Activated CD4-positive, alpha-beta T cell treated with anti-CD3 and anti-CD28 coated beads, Interleukin-2, Interleukin-6, amounts not matched to agents 100 ng/mL and 50 ng/mL, durations not matched to agents 16 hours and 8 hours (primary cell): ENCODE measurements at regions not wholly inside any gene's neighbourhood (a gene's known extent, or its start where the extent isn't known, plus 50 kb on each side); places are given as distances from the start of the nearest gene placed in this dataset.
"Not testable (repeated sequence)": the region's sequence is repeated elsewhere in the genome, so short reads cannot be mapped to it uniquely, and the experiment has no call there.

ENCODE experiments used
- DNase-seq: peaks from one replicate; pipeline ENCODE4 v3.0.0-alpha.2; 2020

GRCh38 chr7:119745280-119745679 lies 527.7 kb upstream of the KCND2 start:
- DNase-seq: not testable (repeated sequence)

- no peak for DNase-seq
Measured at GRCh38 chr7:119748251-119748860, 524.6 kb upstream of the KCND2 start.

GRCh38 chr7:119748991-119749390 lies 524.0 kb upstream of the KCND2 start:
- no peak for DNase-seq

GRCh38 chr7:119756687-119757086 lies 516.3 kb upstream of the KCND2 start:
- DNase-seq: no peak

- no peak for DNase-seq
Measured at GRCh38 chr7:119758254-119758653, 514.7 kb upstream of the KCND2 start.

- no peak for DNase-seq
Measured at GRCh38 chr7:119761776-119762175, 511.2 kb upstream of the KCND2 start.

GRCh38 chr7:119782286-119782685 lies 490.7 kb upstream of the KCND2 start:
- no peak for DNase-seq

GRCh38 chr7:119783799-119784198 lies 489.2 kb upstream of the KCND2 start:
- no peak for DNase-seq

GRCh38 chr7:119802147-119802546 lies 470.8 kb upstream of the KCND2 start:
- DNase-seq: no peak

GRCh38 chr7:119825091-119825655 lies 447.8 kb upstream of the KCND2 start:
- no peak for DNase-seq

- DNase-seq: no peak
Measured at GRCh38 chr7:119826547-119826946, 446.4 kb upstream of the KCND2 start.

- no peak for DNase-seq
Measured at GRCh38 chr7:119838444-119838843, 434.5 kb upstream of the KCND2 start.

- no peak for DNase-seq
Measured at GRCh38 chr7:119842337-119842736, 430.6 kb upstream of the KCND2 start.

- no peak for DNase-seq
Measured at GRCh38 chr7:119842786-119843185, 430.2 kb upstream of the KCND2 start.

- no peak for DNase-seq
Measured at GRCh38 chr7:119861385-119861784, 411.6 kb upstream of the KCND2 start.

- DNase-seq: no peak
Measured at GRCh38 chr7:119868387-119868786, 404.6 kb upstream of the KCND2 start.

- no peak for DNase-seq
Measured at GRCh38 chr7:119879835-119880234, 393.1 kb upstream of the KCND2 start.

- no peak for DNase-seq
Measured at GRCh38 chr7:119886007-119886406, 387.0 kb upstream of the KCND2 start.

GRCh38 chr7:119886525-119886924 lies 386.4 kb upstream of the KCND2 start:
- DNase-seq: not testable (repeated sequence)

- no peak for DNase-seq
Measured at GRCh38 chr7:119888251-119888650, 384.7 kb upstream of the KCND2 start.

- DNase-seq: no peak
Measured at GRCh38 chr7:119890631-119891030, 382.3 kb upstream of the KCND2 start.

- DNase-seq: no peak
Measured at GRCh38 chr7:119895320-119895719, 377.7 kb upstream of the KCND2 start.

- DNase-seq: no peak
Measured at GRCh38 chr7:119896386-119896785, 376.6 kb upstream of the KCND2 start.

- no peak for DNase-seq
Measured at GRCh38 chr7:119900996-119901672, 371.8 kb upstream of the KCND2 start.

GRCh38 chr7:119903085-119903484 lies 369.9 kb upstream of the KCND2 start:
- DNase-seq: no peak
